ENCODE measurements at regions not wholly inside any gene's neighbourhood (a gene's known extent, or its start where the extent isn't known, plus 50 kb on each side); places are given as distances from the start of the nearest gene placed in this dataset.

DNA sequence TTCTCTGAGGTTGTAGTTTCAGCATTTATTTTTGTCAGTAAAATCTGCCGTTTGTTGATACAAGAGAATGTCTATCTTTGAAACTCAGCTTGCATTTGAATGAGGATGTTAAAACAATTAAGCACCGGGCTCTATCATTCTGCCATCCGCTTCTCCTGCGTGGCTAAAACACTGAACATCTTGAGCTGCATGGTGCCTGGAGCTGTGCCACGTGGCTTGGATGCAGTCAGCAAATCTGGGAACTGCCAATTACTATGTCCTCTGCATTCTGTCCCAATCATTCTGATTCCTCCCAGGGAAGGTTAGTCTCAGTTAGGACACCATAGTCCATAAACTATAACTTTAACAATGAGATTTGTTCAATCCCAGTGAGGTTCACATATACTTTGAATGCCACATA lies 598.4 kb downstream of the FBXO15 start:
- peak; percentile 25; the same call in 1 of the 3 replicates for ATAC-seq
- TF ChIP-seq ZFP30 (CRISPR knock-in tag; IDR thresholded peaks at IDR 0.05) (no peak), CSDC2 (CRISPR knock-in tag; IDR thresholded peaks at IDR 0.05) (no peak), ARNTL (CRISPR knock-in tag; IDR thresholded peaks at IDR 0.05; ENCODE audit: borderline replicate concordance, low read depth) (no peak), ESRRG (CRISPR knock-in tag; IDR thresholded peaks at IDR 0.05) (no peak), ISL1 (CRISPR knock-in tag; IDR thresholded peaks at IDR 0.05) (no peak), OSR1 (CRISPR knock-in tag; IDR thresholded peaks at IDR 0.05) (no peak), BACH2 (CRISPR knock-in tag; IDR thresholded peaks at IDR 0.05; ENCODE audit: borderline replicate concordance) (no peak), TSHZ2 (CRISPR knock-in tag; IDR thresholded peaks at IDR 0.05) (no peak), TOX (CRISPR knock-in tag; IDR thresholded peaks at IDR 0.05; ENCODE audit: borderline replicate concordance) (no peak), PPARA (CRISPR knock-in tag; IDR thresholded peaks at IDR 0.05; ENCODE audit: borderline replicate concordance) (no peak), ZNF70 (CRISPR knock-in tag; IDR thresholded peaks at IDR 0.05) (no peak), PATZ1 (CRISPR knock-in tag; IDR thresholded peaks at IDR 0.05; ENCODE audit: borderline replicate concordance) (no peak), SNAI2 (CRISPR knock-in tag; IDR thresholded peaks at IDR 0.05) (no peak), GLIS3 (CRISPR knock-in tag; IDR thresholded peaks at IDR 0.05) (no peak), RARB (CRISPR knock-in tag; IDR thresholded peaks at IDR 0.05) (no peak)

GRCh38 chr18:73545472-73545871 lies 602.2 kb downstream of the FBXO15 start:
- no peak for TF ChIP-seq RARB (CRISPR knock-in tag; IDR thresholded peaks at IDR 0.05)
- ATAC-seq = no peak

- TF ChIP-seq PATZ1 (CRISPR knock-in tag; IDR thresholded peaks at IDR 0.05; ENCODE audit: borderline replicate concordance) (no peak), TSHZ2 (CRISPR knock-in tag; IDR thresholded peaks at IDR 0.05) (no peak), ISL1 (CRISPR knock-in tag; IDR thresholded peaks at IDR 0.05) (no peak), BACH2 (CRISPR knock-in tag; IDR thresholded peaks at IDR 0.05; ENCODE audit: borderline replicate concordance) (no peak), SNAI2 (CRISPR knock-in tag; IDR thresholded peaks at IDR 0.05) (no peak), ARNTL (CRISPR knock-in tag; IDR thresholded peaks at IDR 0.05; ENCODE audit: borderline replicate concordance, low read depth) (no peak), TCF4 (CRISPR knock-in tag; IDR thresholded peaks at IDR 0.05; ENCODE audit: borderline replicate concordance) (no peak), GLIS3 (CRISPR knock-in tag; IDR thresholded peaks at IDR 0.05) (no peak), PPARA (CRISPR knock-in tag; IDR thresholded peaks at IDR 0.05; ENCODE audit: borderline replicate concordance) (no peak), ZNF565 (CRISPR knock-in tag; conservative IDR thresholded peaks at IDR 0.05; ENCODE audit: low read depth) (no peak), OSR1 (CRISPR knock-in tag; IDR thresholded peaks at IDR 0.05) (no peak)
- TF ChIP-seq, protein P1, sequence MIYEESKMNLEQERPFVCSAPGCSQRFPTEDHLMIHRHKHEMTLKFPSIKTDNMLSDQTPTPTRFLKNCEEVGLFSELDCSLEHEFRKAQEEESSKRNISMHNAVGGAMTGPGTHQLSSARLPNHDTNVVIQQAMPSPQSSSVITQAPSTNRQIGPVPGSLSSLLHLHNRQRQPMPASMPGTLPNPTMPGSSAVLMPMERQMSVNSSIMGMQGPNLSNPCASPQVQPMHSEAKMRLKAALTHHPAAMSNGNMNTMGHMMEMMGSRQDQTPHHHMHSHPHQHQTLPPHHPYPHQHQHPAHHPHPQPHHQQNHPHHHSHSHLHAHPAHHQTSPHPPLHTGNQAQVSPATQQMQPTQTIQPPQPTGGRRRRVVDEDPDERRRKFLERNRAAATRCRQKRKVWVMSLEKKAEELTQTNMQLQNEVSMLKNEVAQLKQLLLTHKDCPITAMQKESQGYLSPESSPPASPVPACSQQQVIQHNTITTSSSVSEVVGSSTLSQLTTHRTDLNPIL (CRISPR knock-in tag; IDR thresholded peaks at IDR 0.05; ENCODE audit: low read depth) = no peak
- TF ChIP-seq, protein P2, sequence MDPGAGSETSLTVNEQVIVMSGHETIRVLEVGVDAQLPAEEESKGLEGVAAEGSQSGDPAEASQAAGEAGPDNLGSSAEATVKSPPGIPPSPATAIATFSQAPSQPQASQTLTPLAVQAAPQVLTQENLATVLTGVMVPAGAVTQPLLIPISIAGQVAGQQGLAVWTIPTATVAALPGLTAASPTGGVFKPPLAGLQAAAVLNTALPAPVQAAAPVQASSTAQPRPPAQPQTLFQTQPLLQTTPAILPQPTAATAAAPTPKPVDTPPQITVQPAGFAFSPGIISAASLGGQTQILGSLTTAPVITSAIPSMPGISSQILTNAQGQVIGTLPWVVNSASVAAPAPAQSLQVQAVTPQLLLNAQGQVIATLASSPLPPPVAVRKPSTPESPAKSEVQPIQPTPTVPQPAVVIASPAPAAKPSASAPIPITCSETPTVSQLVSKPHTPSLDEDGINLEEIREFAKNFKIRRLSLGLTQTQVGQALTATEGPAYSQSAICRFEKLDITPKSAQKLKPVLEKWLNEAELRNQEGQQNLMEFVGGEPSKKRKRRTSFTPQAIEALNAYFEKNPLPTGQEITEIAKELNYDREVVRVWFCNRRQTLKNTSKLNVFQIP (CRISPR knock-in tag; IDR thresholded peaks at IDR 0.05; ENCODE audit: borderline replicate concordance, low read depth) = no peak
- no peak for ATAC-seq
Observed at GRCh38 chr18:73544617-73545016, 603.0 kb downstream of the FBXO15 start.
